ENCODE measurements at regions not wholly inside any gene's neighbourhood (a gene's known extent, or its start where the extent isn't known, plus 50 kb on each side); places are given as distances from the start of the nearest gene placed in this dataset.

- Histone ChIP-seq H3K9ac (ENCODE audit: low read depth, low read length, poor library complexity, severe bottlenecking) (no peak overlapping the region), H3K4me3 (ENCODE audit: low read length, poor library complexity, severe bottlenecking) (no peak overlapping the region), H3K9me2 (replicated peaks; ENCODE audit: low read depth, low read length) (no peaks in the 10 kb centered on the region), H3K4me1 (ENCODE audit: insufficient read depth, low read length, poor library complexity, severe bottlenecking) (no peaks in the 10 kb centered on the region), H3K36me3 (ENCODE audit: insufficient read depth, low read length) (no peaks in the 10 kb centered on the region), H3K79me2 (ENCODE audit: insufficient read depth, low read length) (no peaks in the 10 kb centered on the region), H3K9me3 (ENCODE audit: insufficient read depth, low read depth, low read length) (no peaks in the 10 kb centered on the region), H3F3A (ENCODE audit: low read depth) (no peaks in the 10 kb centered on the region), H2AFZ (ENCODE audit: low read length) (no peak overlapping the region), H4K20me1 (ENCODE audit: insufficient read depth, low read length, poor library complexity, severe bottlenecking) (no peaks in the 10 kb centered on the region), H3K27me3 (ENCODE audit: insufficient read depth, low read length, poor library complexity, severe bottlenecking) (no peaks in the 10 kb centered on the region), H3K4me2 (ENCODE audit: low read depth, low read length, poor library complexity, severe bottlenecking) (no peak overlapping the region)
- TF ChIP-seq EZH2phosphoT487 (IDR thresholded peaks at IDR 0.05; ENCODE audit: borderline replicate concordance), result no peak
- no peak for TF ChIP-seq CTCF (conservative IDR thresholded peaks at IDR 0.05; ENCODE audit: low read length)
Observed at GRCh38 chr13:42401376-42401775, 129.4 kb downstream of the AKAP11 start.

DNA sequence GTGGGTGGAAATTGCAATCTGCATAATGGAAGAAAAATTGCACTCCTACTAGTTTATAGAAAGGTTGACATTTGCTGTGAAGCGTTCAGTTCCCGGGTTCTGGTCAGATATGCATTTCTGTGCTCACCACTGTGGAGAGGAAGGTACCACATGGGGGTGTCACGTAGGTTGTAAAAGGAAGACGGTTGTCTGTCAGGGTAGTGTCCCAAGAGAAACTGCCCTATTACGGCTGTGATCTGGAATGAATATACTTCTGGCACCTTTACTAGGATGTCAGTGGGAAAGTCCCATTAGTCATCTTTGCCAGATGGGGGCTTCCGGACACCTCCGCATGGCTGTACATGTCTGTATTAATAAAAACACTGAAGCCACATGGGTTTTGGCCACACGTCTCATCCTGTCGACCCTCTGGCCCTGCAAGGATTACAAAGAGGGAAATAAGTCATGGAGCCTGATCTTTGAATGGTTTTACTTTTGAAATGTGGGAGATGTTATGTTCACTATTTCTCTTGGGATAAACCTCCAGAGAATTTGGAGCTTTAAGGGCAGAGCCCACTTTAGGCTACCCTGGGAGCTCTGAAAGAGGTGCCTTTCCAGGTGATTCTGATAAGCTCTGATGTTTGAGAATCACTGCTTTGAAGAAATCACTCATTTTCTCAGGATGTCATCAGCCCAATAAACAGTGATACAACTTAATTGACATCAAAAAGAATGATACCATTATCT, 133.9 kb downstream of the AKAP11 start:
- TF ChIP-seq CTCF (conservative IDR thresholded peaks at IDR 0.05; ENCODE audit: low read length) (no peak), EZH2phosphoT487 (IDR thresholded peaks at IDR 0.05; ENCODE audit: borderline replicate concordance) (no peak)
- Histone ChIP-seq H2AFZ (ENCODE audit: low read length) (no peak overlapping the region), H3K4me3 (ENCODE audit: low read length, poor library complexity, severe bottlenecking) (no peak overlapping the region), H3K9ac (ENCODE audit: low read depth, low read length, poor library complexity, severe bottlenecking) (no peak overlapping the region), H3F3A (ENCODE audit: low read depth) (no peaks in the 10 kb centered on the region), H3K9me3 (ENCODE audit: insufficient read depth, low read depth, low read length) (no peaks in the 10 kb centered on the region), H3K79me2 (ENCODE audit: insufficient read depth, low read length) (no peaks in the 10 kb centered on the region), H3K4me1 (ENCODE audit: insufficient read depth, low read length, poor library complexity, severe bottlenecking) (no peaks in the 10 kb centered on the region), H3K4me2 (ENCODE audit: low read depth, low read length, poor library complexity, severe bottlenecking) (no peak overlapping the region), H3K9me2 (replicated peaks; ENCODE audit: low read depth, low read length) (no peaks in the 10 kb centered on the region), H3K27me3 (ENCODE audit: insufficient read depth, low read length, poor library complexity, severe bottlenecking) (no peaks in the 10 kb centered on the region), H3K36me3 (ENCODE audit: insufficient read depth, low read length) (no peaks in the 10 kb centered on the region), H4K20me1 (ENCODE audit: insufficient read depth, low read length, poor library complexity, severe bottlenecking) (no peaks in the 10 kb centered on the region)

- Histone ChIP-seq H2AFZ (ENCODE audit: low read length) (no peak overlapping the region), H3F3A (ENCODE audit: low read depth) (no peaks in the 10 kb centered on the region), H3K27me3 (ENCODE audit: insufficient read depth, low read length, poor library complexity, severe bottlenecking) (no peaks in the 10 kb centered on the region), H3K4me3 (ENCODE audit: low read length, poor library complexity, severe bottlenecking) (no peak overlapping the region), H3K36me3 (ENCODE audit: insufficient read depth, low read length) (no peaks in the 10 kb centered on the region), H3K79me2 (ENCODE audit: insufficient read depth, low read length) (no peaks in the 10 kb centered on the region), H3K9me2 (replicated peaks; ENCODE audit: low read depth, low read length) (no peaks in the 10 kb centered on the region), H3K4me2 (ENCODE audit: low read depth, low read length, poor library complexity, severe bottlenecking) (no peak overlapping the region), H3K9ac (ENCODE audit: low read depth, low read length, poor library complexity, severe bottlenecking) (no peak overlapping the region), H3K9me3 (ENCODE audit: insufficient read depth, low read depth, low read length) (no peaks in the 10 kb centered on the region), H4K20me1 (ENCODE audit: insufficient read depth, low read length, poor library complexity, severe bottlenecking) (no peaks in the 10 kb centered on the region), H3K4me1 (ENCODE audit: insufficient read depth, low read length, poor library complexity, severe bottlenecking) (no peaks in the 10 kb centered on the region)
- TF ChIP-seq CTCF (conservative IDR thresholded peaks at IDR 0.05; ENCODE audit: low read length), result no peak
- TF ChIP-seq EZH2phosphoT487 (IDR thresholded peaks at IDR 0.05; ENCODE audit: borderline replicate concordance), result no peak
Observed at GRCh38 chr13:42409075-42409474, 137.1 kb downstream of the AKAP11 start.

Measured in Loucy (cell line).